Activated T-cell treated with anti-CD3 and anti-CD28 coated beads, Interleukin-2, amount 50 U/mL, for 4 hours (primary cell): ENCODE measurements at regions not wholly inside any gene's neighbourhood (a gene's known extent, or its start where the extent isn't known, plus 50 kb on each side); places are given as distances from the start of the nearest gene placed in this dataset.

Experiments
- ATAC-seq, 2 donors: fragments of 200-7000 bp; cut with Tn5 transposase; one replicate each; pipeline ENCODE4 v1.10.0; 2021
- DNase-seq: peaks from one replicate; pipeline ENCODE4 v3.0.0-alpha.2; 2020
- H3K27me3 Mint-ChIP-seq: one replicate; pipeline ENCODE4 v1.8.0; 2021; ENCODE audit warnings: low read depth, mixed read lengths
- H3K36me3 Mint-ChIP-seq: one replicate; pipeline ENCODE4 v1.8.0; 2022; ENCODE audit warnings: mixed read lengths; ENCODE audit not compliant: insufficient read depth
- H3K4me1 Mint-ChIP-seq: one replicate; pipeline ENCODE4 v1.8.0; 2021; ENCODE audit warnings: low read depth, mixed read lengths
- H3K4me3 Mint-ChIP-seq: one replicate; pipeline ENCODE4 v1.8.0; 2021; ENCODE audit warnings: mild to moderate bottlenecking, moderate library complexity, mixed read lengths
- H3K9me3 Mint-ChIP-seq: one replicate; pipeline ENCODE4 v1.8.0; 2021; ENCODE audit warnings: mixed read lengths

DNA sequence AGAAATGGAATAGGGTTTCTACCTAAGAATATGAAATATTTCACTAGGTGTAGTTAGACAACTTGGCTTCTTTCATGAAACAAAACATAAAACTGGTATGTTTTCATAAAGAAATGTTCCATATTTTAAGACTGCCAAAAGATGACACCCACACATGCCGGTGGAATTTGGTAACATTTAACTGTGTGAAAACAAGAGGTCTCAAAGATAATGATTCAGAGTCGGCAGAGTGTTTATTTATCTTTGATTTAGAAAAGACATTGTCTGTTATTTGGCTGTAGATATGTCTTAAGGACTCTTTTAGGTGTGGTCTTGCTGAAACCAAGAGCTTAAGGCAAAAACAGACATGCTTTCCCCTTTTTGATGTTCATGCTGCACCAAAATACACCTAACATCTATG lies 63.5 kb upstream of the FN1 start:
- H3K27me3 Mint-ChIP-seq: peaks cover 11% of the 10 kb centered on the region
- H3K4me1 Mint-ChIP-seq: no peaks in the 10 kb centered on the region
- H3K9me3 Mint-ChIP-seq: peaks cover 4% of the 10 kb centered on the region
- no peak overlapping the region for H3K4me3 Mint-ChIP-seq
- DNase-seq (no peak), ATAC-seq (no peak)
- H3K36me3 Mint-ChIP-seq: no peaks in the 10 kb centered on the region

- peaks cover 4% of the 10 kb centered on the region for H3K9me3 Mint-ChIP-seq
- H3K4me3 Mint-ChIP-seq: no peak overlapping the region
- peaks cover 9% of the 10 kb centered on the region for H3K27me3 Mint-ChIP-seq
These were observed 62.6 kb upstream of the FN1 start for GRCh38 chr2:215498431-215498830.

GRCh38 chr2:215493376-215493775 lies 57.5 kb upstream of the FN1 start:
- no peaks in the 10 kb centered on the region for H3K36me3 Mint-ChIP-seq
- ATAC-seq: no peak

More at GRCh38 chr2:215498431-215498830, 62.6 kb upstream of the FN1 start:
- Mint-ChIP-seq H3K36me3 (no peaks in the 10 kb centered on the region), H3K4me1 (no peaks in the 10 kb centered on the region)
- no peak for ATAC-seq
- no peak for DNase-seq

GRCh38 chr2:215489288-215489848 lies 53.5 kb upstream of the FN1 start:
- Mint-ChIP-seq H3K4me3 (no peak overlapping the region), H3K4me1 (no peaks in the 10 kb centered on the region), H3K36me3 (no peaks in the 10 kb centered on the region), H3K27me3 (peaks cover 5% of the 10 kb centered on the region), H3K9me3 (no peaks in the 10 kb centered on the region)
- DNase-seq (no peak), ATAC-seq (no peak)

More at GRCh38 chr2:215493376-215493775, 57.5 kb upstream of the FN1 start:
- no peak overlapping the region for H3K4me3 Mint-ChIP-seq
- no peaks in the 10 kb centered on the region for H3K4me1 Mint-ChIP-seq
- DNase-seq: no peak
- H3K27me3 Mint-ChIP-seq: peaks cover 11% of the 10 kb centered on the region
- peaks cover 4% of the 10 kb centered on the region for H3K9me3 Mint-ChIP-seq

DNA sequence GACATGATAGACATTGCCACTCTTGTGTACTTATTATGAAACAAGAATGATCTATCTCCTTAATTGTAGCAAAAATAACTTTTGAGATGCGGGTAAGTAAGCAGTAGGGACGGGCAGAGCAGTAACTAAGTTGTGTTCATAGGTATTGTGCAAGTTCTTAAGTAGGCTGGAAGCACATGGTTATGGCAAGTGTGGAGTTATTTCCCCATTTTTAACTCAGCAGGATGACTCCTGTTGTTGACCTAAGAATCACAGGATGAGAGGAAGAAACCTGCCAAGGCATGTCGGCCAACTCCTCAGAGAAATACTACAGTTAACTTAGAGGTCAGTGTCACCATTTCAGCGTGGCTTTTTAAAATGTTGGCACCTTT lies 51.1 kb upstream of the FN1 start:
- ATAC-seq (no peak), DNase-seq (no peak)
- peaks cover 4% of the 10 kb centered on the region for H3K27me3 Mint-ChIP-seq
- H3K36me3 Mint-ChIP-seq: no peaks in the 10 kb centered on the region
- H3K4me1 Mint-ChIP-seq: no peaks in the 10 kb centered on the region
- H3K4me3 Mint-ChIP-seq: no peak overlapping the region
- H3K9me3 Mint-ChIP-seq: no peaks in the 10 kb centered on the region

- no peaks in the 10 kb centered on the region for H3K36me3 Mint-ChIP-seq
- no peaks in the 10 kb centered on the region for H3K4me1 Mint-ChIP-seq
- H3K9me3 Mint-ChIP-seq: no peaks in the 10 kb centered on the region
- H3K4me3 Mint-ChIP-seq: no peak overlapping the region
- DNase-seq (no peak), ATAC-seq (no peak)
- peaks cover 4% of the 10 kb centered on the region for H3K27me3 Mint-ChIP-seq
These were observed 50.6 kb upstream of the FN1 start for GRCh38 chr2:215486291-215487001.
